Suppressor macrophage treated with lipopolysaccharide for 1 hour (primary cell): ENCODE measurements at regions not wholly inside any gene's neighbourhood (a gene's known extent, or its start where the extent isn't known, plus 50 kb on each side); places are given as distances from the start of the nearest gene placed in this dataset.
"Not testable (repeated sequence)": the region's sequence is repeated elsewhere in the genome, so short reads cannot be mapped to it uniquely, and the experiment has no call there.

Experiments
- DNase-seq, 3 donors: peaks; one replicate each; pipeline ENCODE4 v3.0.0-alpha.2; 2020 to 2022

- peak; percentile 55 to 68 (median 66) for DNase-seq
Observed at GRCh38 chr17:63082273-63082861, 116.3 kb downstream of the TANC2 start.

- DNase-seq: peak; percentile 23 to 40 (median 24)
Observed at GRCh38 chr17:63082952-63083351, 116.9 kb downstream of the TANC2 start.

GRCh38 chr17:63086483-63087185, 120.6 kb downstream of the TANC2 start:
- no peak for DNase-seq

GRCh38 chr17:63090358-63091114, 124.5 kb downstream of the TANC2 start:
- DNase-seq: not testable (repeated sequence)

- not testable (repeated sequence) for DNase-seq
Observed at GRCh38 chr17:63091909-63092308, 125.9 kb downstream of the TANC2 start.

- DNase-seq: no peak
Observed at GRCh38 chr17:63094631-63095030, 128.6 kb downstream of the TANC2 start.

GRCh38 chr17:63095459-63095858, 129.4 kb downstream of the TANC2 start:
- DNase-seq: no peak

- DNase-seq: no peak
Observed at GRCh38 chr17:63095879-63096278, 129.8 kb downstream of the TANC2 start.

GRCh38 chr17:63096426-63096825, 130.4 kb downstream of the TANC2 start:
- DNase-seq: no peak

GRCh38 chr17:63099425-63099824, 133.4 kb downstream of the TANC2 start:
- no peak for DNase-seq

GRCh38 chr17:63102034-63102433, 136.0 kb downstream of the TANC2 start:
- no peak for DNase-seq

- DNase-seq: no peak
Observed at GRCh38 chr17:63106050-63106449, 140.0 kb downstream of the TANC2 start.

GRCh38 chr17:63109661-63110060, 143.6 kb downstream of the TANC2 start:
- no peak for DNase-seq

GRCh38 chr17:63113167-63113566, 147.1 kb downstream of the TANC2 start:
- DNase-seq: peak; percentile 41 to 47 (median 42)

GRCh38 chr17:63116228-63116627, 150.2 kb downstream of the TANC2 start:
- no peak for DNase-seq

GRCh38 chr17:63116967-63117830, 151.2 kb downstream of the TANC2 start:
- no peak for DNase-seq

- peak in 1 of 3 donors; percentile 13 for DNase-seq
Observed at GRCh38 chr17:63120406-63120805, 154.4 kb downstream of the TANC2 start.

- no peak for DNase-seq
Observed at GRCh38 chr17:63124536-63124935, 158.5 kb downstream of the TANC2 start.

- no peak for DNase-seq
Observed at GRCh38 chr17:63124958-63125357, 158.9 kb downstream of the TANC2 start.

- DNase-seq: no peak
Observed at GRCh38 chr17:63125987-63126386, 160.0 kb downstream of the TANC2 start.

GRCh38 chr17:63126607-63127006, 160.6 kb downstream of the TANC2 start:
- DNase-seq: no peak

GRCh38 chr17:63132459-63132911, 166.4 kb downstream of the TANC2 start:
- DNase-seq: no peak

- no peak for DNase-seq
Observed at GRCh38 chr17:63133491-63133890, 167.5 kb downstream of the TANC2 start.
